Neuronal stem cell (in vitro differentiated cells): ENCODE measurements at regions not wholly inside any gene's neighbourhood (a gene's known extent, or its start where the extent isn't known, plus 50 kb on each side); places are given as distances from the start of the nearest gene placed in this dataset.

Experiments used
- DNase-seq: peaks from one replicate; pipeline ENCODE4 v3.0.0-alpha.2; 2013; ENCODE audit warnings: low spot score
- H2AFZ ChIP-seq: one replicate; pipeline ENCODE4 v1.6.1; 2013; ENCODE audit warnings: mild to moderate bottlenecking, low read length, inconsistent platforms
- H2AK5ac ChIP-seq: 2 replicates; pipeline ENCODE4 v1.6.1; 2013; ENCODE audit warnings: low read depth, mild to moderate bottlenecking, inconsistent platforms, low read length, moderate library complexity, mixed read lengths
- H2BK120ac ChIP-seq: 2 replicates; pipeline ENCODE4 v1.6.1; 2013; ENCODE audit warnings: low read depth, mild to moderate bottlenecking, inconsistent platforms, low read length, moderate library complexity, mixed read lengths
- H2BK12ac ChIP-seq: one replicate; pipeline ENCODE4 v1.6.1; 2013; ENCODE audit warnings: low read length, inconsistent platforms
- H2BK15ac ChIP-seq: 2 replicates; pipeline ENCODE4 v1.6.1; 2013; ENCODE audit warnings: mild to moderate bottlenecking, low read length, inconsistent platforms, mixed read lengths
- H2BK5ac ChIP-seq: one replicate; pipeline ENCODE4 v1.6.1; 2013; ENCODE audit warnings: inconsistent platforms, mild to moderate bottlenecking, low read length, moderate library complexity
- H3K14ac ChIP-seq: one replicate; pipeline ENCODE4 v1.6.1; 2013; ENCODE audit warnings: low read length, inconsistent platforms
- H3K18ac ChIP-seq: 2 replicates; pipeline ENCODE4 v1.6.1; 2013; ENCODE audit warnings: low read length, inconsistent platforms
- H3K23ac ChIP-seq: 2 replicates; pipeline ENCODE4 v1.6.1; 2013; ENCODE audit warnings: low read depth, mild to moderate bottlenecking, mixed read lengths, low read length, inconsistent platforms; ENCODE audit not compliant: poor library complexity
- H3K27ac ChIP-seq: replicated peaks from 3 replicates; pipeline ENCODE4 v1.5.1; 2013; ENCODE audit warnings: low read length, inconsistent platforms
- H3K27me3 ChIP-seq, 3 experiments: 2 replicates each; pipeline ENCODE4 v1.6.1; 2013; ENCODE audit warnings: low read length in 3 of 3, mild to moderate bottlenecking in 2 of 3, inconsistent platforms in 1 of 3, low read depth in 1 of 3, mixed read lengths in 1 of 3, moderate library complexity in 1 of 3; ENCODE audit not compliant: control insufficient read depth in 3 of 3, insufficient read depth in 3 of 3
- H3K36me3 ChIP-seq, 2 donors: replicated peaks in 1 of 2; 2 replicates each; pipeline ENCODE4 v1.6.1; 2013; ENCODE audit warnings: low read length in 2 of 2; ENCODE audit not compliant: control insufficient read depth in 2 of 2, insufficient read depth in 2 of 2
- H3K4ac ChIP-seq: 2 replicates; pipeline ENCODE4 v1.6.1; 2013; ENCODE audit warnings: inconsistent platforms, mild to moderate bottlenecking, low read length, moderate library complexity
- H3K4me1 ChIP-seq, 2 donors: 1 replicate in 1 of 2; 2 replicates in 1 of 2; pipeline ENCODE4 v1.6.1; 2013; ENCODE audit warnings: low read length in 2 of 2, low read depth in 1 of 2; ENCODE audit not compliant: control insufficient read depth in 2 of 2, insufficient read depth in 1 of 2
- H3K4me2 ChIP-seq: one replicate; pipeline ENCODE4 v1.6.1; 2013; ENCODE audit warnings: mild to moderate bottlenecking, low read length, inconsistent platforms; ENCODE audit not compliant: insufficient read depth, poor library complexity, severe bottlenecking
- H3K4me3 ChIP-seq, 2 donors: 2 replicates each; pipeline ENCODE4 v1.5.1; 2013; ENCODE audit warnings: low read length in 2 of 2, mild to moderate bottlenecking in 2 of 2, inconsistent platforms in 1 of 2, moderate library complexity in 1 of 2
- H3K79me1 ChIP-seq: one replicate; pipeline ENCODE4 v1.6.1; 2013; ENCODE audit warnings: low read depth, mild to moderate bottlenecking, inconsistent platforms, low read length, moderate library complexity
- H3K9ac ChIP-seq: one replicate; pipeline ENCODE4 v1.6.1; 2013; ENCODE audit warnings: mild to moderate bottlenecking, low read depth, low read length, inconsistent platforms; ENCODE audit not compliant: poor library complexity
- H3K9me3 ChIP-seq, 2 donors: replicated peaks in 1 of 2; 2 replicates each; pipeline versions ENCODE3 to v1.6.1; 2013; ENCODE audit warnings: low read length in 2 of 2, mild to moderate bottlenecking in 2 of 2, inconsistent platforms in 1 of 2, low read depth in 1 of 2, mixed read lengths in 1 of 2, moderate library complexity in 1 of 2; ENCODE audit not compliant: control insufficient read depth in 2 of 2, insufficient read depth in 1 of 2
- H4K8ac ChIP-seq: one replicate; pipeline ENCODE4 v1.6.1; 2013; ENCODE audit warnings: low read depth, mild to moderate bottlenecking, inconsistent platforms, low read length, moderate library complexity
- H4K91ac ChIP-seq: one replicate; pipeline ENCODE4 v1.6.1; 2013; ENCODE audit warnings: low read length, low read depth, mild to moderate bottlenecking, inconsistent platforms; ENCODE audit not compliant: poor library complexity
- WGBS, 2 donors: extraction: QIAGEN DNeasy Blood & Tissue Kit; methylation state at CpG; one replicate each; pipeline ENCODE4 v1.1.7; 2013; ENCODE audit warnings: missing lambda C conversion rate in 2 of 2, mixed read lengths in 1 of 2; ENCODE audit not compliant: insufficient read length in 2 of 2, insufficient replicate concordance in 1 of 2; ENCODE audit errors: extremely low coverage in 2 of 2; 5-methylcytosine and 5-hydroxymethylcytosine counted together

- Histone ChIP-seq H3K36me3 (no peaks in the 10 kb centered on the region), H3K4me3 (no peak overlapping the region), H2BK15ac (no peak overlapping the region), H2BK120ac (no peak overlapping the region), H3K9ac (no peak overlapping the region), H3K4me1 (peaks cover 0 to 5% of the 10 kb centered on the region in 2 donors), H3K18ac (no peak overlapping the region), H4K91ac (no peak overlapping the region), H3K4ac (no peak overlapping the region), H3K23ac (no peak overlapping the region), H2BK5ac (no peak overlapping the region), H3K27me3 (no peaks in the 10 kb centered on the region), H2AFZ (no peak overlapping the region), H3K9me3 (no peaks in the 10 kb centered on the region), H2AK5ac (no peak overlapping the region), H3K27ac (no peak overlapping the region), H2BK12ac (no peak overlapping the region), H4K8ac (no peak overlapping the region), H3K4me2 (no peak overlapping the region), H3K79me1 (no peaks in the 10 kb centered on the region), H3K14ac (no peak overlapping the region)
- no CpG with 5 or more reads among the region's 8 CpGs for WGBS, 2 donors
- DNase-seq = no peak
Observed at GRCh38 chr5:10073441-10074104, 176.1 kb downstream of the ATPSCKMT start.

- H2BK12ac ChIP-seq = no peak overlapping the region
- H4K8ac ChIP-seq = no peak overlapping the region
- no CpG with 5 or more reads among the region's 4 CpGs for WGBS, 2 donors
- no peak overlapping the region for H3K4ac ChIP-seq
- no peak overlapping the region for H3K27ac ChIP-seq
- no peak overlapping the region for H2BK15ac ChIP-seq
- H2BK5ac ChIP-seq = no peak overlapping the region
- H3K9ac ChIP-seq = no peak overlapping the region
- H3K36me3 ChIP-seq = no peaks in the 10 kb centered on the region
- no peak overlapping the region for H3K4me3 ChIP-seq
- H3K79me1 ChIP-seq = no peaks in the 10 kb centered on the region
- H2AFZ ChIP-seq = no peak overlapping the region
- no peak overlapping the region for H2BK120ac ChIP-seq
- no peaks in the 10 kb centered on the region for H3K9me3 ChIP-seq
- H3K23ac ChIP-seq = no peak overlapping the region
- no peak overlapping the region for H3K18ac ChIP-seq
- H2AK5ac ChIP-seq = no peak overlapping the region
- no peak for DNase-seq
- no peaks in the 10 kb centered on the region for H3K27me3 ChIP-seq
- no peak overlapping the region for H3K4me2 ChIP-seq
- H3K14ac ChIP-seq = no peak overlapping the region
- H4K91ac ChIP-seq = no peak overlapping the region
- H3K4me1 ChIP-seq = peaks cover 0 to 5% of the 10 kb centered on the region in 2 donors
Observed at GRCh38 chr5:10069637-10070313, 179.9 kb downstream of the ATPSCKMT start.

- DNase-seq = no peak
- Histone ChIP-seq H3K14ac (no peak overlapping the region), H2AFZ (no peak overlapping the region), H4K8ac (no peak overlapping the region), H3K36me3 (no peaks in the 10 kb centered on the region), H2BK120ac (no peak overlapping the region), H3K79me1 (no peaks in the 10 kb centered on the region), H2BK15ac (no peak overlapping the region), H3K4me2 (no peak overlapping the region), H2BK5ac (no peak overlapping the region), H3K4me3 (no peak overlapping the region), H3K18ac (no peak overlapping the region), H3K27ac (no peak overlapping the region), H4K91ac (no peak overlapping the region), H3K9me3 (no peaks in the 10 kb centered on the region), H3K9ac (no peak overlapping the region), H2AK5ac (no peak overlapping the region), H2BK12ac (no peak overlapping the region), H3K23ac (no peak overlapping the region), H3K4me1 (peaks cover 0 to 5% of the 10 kb centered on the region in 2 donors), H3K4ac (no peak overlapping the region), H3K27me3 (no peaks in the 10 kb centered on the region)
- WGBS, 2 donors = no CpG with 5 or more reads among the region's 34 CpGs
Observed at GRCh38 chr5:10065428-10066000, 184.2 kb downstream of the ATPSCKMT start.

GRCh38 chr5:10064546-10065195 is 185.0 kb downstream of the ATPSCKMT start:
- no peak overlapping the region for H3K18ac ChIP-seq
- H3K27ac ChIP-seq = no peak overlapping the region
- no peak overlapping the region for H2AK5ac ChIP-seq

More at GRCh38 chr5:10064546-10065195, 185.0 kb downstream of the ATPSCKMT start:
- H3K23ac ChIP-seq = no peak overlapping the region
- peaks cover 0 to 1% of the 10 kb centered on the region in 2 donors for H3K4me1 ChIP-seq
- H2AFZ ChIP-seq = peak overlapping the region; percentile 3
- H3K4me2 ChIP-seq = no peak overlapping the region
- H4K91ac ChIP-seq = no peak overlapping the region
- no peak overlapping the region for H2BK120ac ChIP-seq
- no peak overlapping the region for H2BK12ac ChIP-seq
- no peak for DNase-seq
- H2BK15ac ChIP-seq = no peak overlapping the region
- no peaks in the 10 kb centered on the region for H3K27me3 ChIP-seq
- H3K9me3 ChIP-seq = no peaks in the 10 kb centered on the region
- no peak overlapping the region for H4K8ac ChIP-seq
- H3K14ac ChIP-seq = no peak overlapping the region
- no peak overlapping the region for H2BK5ac ChIP-seq
- no peaks in the 10 kb centered on the region for H3K79me1 ChIP-seq
- no peak overlapping the region for H3K4ac ChIP-seq
- WGBS, 2 donors = no CpG with 5 or more reads among the region's 8 CpGs
- no peak overlapping the region for H3K9ac ChIP-seq
- H3K4me3 ChIP-seq = no peak overlapping the region
- no peaks in the 10 kb centered on the region for H3K36me3 ChIP-seq
